ENCODE measurements at regions not wholly inside any gene's neighbourhood (a gene's known extent, or its start where the extent isn't known, plus 50 kb on each side); places are given as distances from the start of the nearest gene placed in this dataset.

DNA sequence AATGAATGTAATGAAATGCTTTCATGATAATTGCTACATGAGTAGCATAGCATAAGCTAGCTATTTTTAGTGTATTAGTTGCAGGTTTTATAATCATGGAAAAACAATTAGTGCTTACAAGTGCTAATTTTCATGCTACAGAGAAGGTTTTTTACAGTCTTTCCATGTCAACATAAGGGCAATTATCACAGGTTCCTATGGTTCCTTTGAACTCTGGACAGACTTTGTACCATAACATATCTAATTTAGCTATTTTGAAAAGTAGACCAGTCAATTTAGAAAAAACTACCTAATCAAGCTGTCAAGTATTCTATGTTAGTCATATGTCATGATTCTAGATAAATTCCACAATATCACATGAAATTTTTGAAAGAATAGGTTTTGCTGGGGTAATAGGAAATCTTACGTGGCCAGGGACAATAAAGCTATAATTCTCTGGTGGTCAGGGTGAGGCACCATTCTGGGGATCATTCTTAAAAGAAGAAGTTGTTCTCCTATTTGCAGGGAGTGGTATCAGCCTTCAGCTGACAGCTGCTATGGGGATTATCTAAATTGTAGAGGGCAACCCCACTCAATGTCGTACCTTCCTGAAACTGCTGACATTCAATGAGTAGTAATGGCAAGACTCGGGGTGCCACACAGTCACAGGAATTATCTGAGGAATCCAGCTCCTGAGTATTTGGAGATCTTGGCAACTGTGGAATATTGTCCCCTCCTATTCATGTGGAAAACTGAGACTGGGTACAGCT is 724.0 kb upstream of the LINC00305 start:
- DNase-seq (ENCODE audit: low read depth, low spot score): no peak

DNA sequence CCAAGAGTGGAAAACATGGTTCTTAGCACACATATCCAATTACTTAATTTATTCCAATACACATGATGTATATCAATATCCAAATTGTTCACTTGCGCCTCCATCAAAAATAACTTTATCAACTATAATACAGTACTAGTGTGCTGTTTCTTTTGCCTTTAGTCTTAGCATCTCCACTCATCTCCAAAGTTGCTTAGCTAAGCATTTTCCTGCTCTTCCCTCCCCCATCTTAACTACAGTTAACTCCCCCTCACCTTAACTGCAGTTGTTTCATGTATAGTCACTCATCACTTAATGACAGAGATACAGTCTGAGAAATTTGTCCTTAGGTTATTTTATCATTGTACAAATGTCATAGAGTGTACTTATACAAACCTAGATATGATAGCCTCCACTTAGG is 705.2 kb upstream of the LINC00305 start:
- DNase-seq (ENCODE audit: low read depth, low spot score): no peak

DNA sequence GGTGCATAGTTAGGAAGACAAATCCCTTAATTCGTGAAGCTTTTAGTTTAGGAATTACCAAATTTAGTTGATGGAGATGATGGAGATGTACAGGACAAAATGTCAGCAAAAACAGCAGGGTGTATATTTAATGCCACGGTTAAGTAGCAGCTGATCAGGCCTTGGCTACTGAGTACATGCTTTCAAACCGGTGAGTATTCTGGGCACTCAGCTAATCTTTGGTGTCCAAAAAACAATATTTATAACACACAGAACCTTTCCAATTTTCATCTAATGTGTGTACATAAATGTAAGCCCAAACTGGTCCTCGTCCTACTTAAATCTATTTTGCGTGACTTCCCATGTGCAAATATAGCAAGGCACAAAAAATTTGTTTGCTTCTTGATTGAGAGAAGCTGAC is 703.4 kb upstream of the LINC00305 start:
- no peak for DNase-seq (ENCODE audit: low read depth, low spot score)

DNA sequence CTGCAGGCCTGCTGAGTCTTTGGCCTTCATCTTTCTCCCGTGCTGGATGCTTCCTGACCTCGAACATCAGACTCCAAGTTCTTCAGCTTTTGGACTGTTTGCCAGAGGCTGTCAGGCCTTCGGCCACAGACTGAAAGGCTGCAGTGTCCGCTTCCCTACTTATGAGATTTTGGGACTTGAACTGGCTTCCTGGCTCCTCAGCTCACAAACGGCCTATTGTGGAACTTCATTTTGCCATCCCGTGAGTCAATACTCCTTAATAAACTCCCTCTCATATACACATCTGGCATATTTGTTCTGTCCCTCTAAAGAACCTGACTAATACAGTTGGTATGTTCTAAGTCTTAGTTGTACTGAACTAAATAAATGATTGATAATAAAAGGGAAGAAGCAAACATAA is 702.8 kb upstream of the LINC00305 start:
- DNase-seq (ENCODE audit: low read depth, low spot score): no peak

DNA sequence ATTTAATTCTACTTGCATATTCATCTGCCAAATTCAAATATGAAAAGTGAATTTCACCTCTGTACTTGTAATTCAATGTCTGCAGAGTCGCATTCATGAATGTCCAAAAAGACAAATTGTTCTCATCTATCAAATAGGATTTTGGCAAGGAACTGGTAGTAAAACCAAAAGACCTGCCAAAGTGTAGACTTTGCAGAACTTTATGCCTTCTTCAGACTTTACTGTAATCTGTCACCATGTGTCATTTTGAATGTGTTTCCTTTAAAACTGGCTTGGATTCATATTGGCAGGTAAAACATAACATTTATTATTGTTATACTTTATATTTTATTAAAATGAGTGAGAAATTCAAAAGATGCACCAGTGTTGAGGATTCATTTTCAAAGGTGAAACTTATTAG is 701.9 kb upstream of the LINC00305 start:
- DNase-seq (ENCODE audit: low read depth, low spot score): no peak

DNA sequence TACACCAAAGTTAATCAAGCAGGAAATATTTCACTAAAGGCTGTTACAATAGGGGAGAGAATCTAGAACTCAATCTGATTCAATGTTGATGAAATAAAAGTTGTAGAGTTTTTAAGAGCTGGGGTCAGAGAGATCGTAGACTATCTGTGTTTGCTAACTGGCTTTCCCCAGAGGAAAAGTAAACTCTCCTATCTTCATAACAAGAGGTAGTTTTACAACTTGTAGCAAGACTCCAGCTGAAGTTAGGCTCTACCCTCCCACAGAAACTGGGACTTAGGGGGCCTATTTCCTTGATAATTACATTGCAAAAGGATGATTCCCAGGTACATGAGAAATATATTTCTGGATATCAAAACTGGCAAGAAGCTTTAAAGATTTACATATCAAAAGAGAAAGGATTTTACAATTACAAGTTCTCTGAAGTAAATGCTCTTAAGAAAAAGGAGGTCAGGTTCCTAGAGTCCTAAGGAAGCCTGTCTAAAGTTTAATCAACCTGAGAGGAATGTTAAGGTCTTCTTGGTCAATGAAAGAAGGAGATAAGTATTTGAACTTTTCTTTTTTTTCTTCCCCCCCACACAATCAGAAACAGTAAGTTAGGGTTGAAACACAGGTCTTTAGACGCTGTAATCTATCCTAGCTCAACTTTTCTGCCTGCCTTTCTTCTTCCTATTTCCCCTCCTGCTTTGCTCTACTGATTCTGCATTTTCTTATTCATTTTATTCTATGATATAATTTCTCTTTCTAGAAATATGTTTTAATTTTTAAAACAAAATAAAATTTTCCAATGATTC is 692.2 kb upstream of the LINC00305 start:
- DNase-seq (ENCODE audit: low read depth, low spot score): no peak

DNA sequence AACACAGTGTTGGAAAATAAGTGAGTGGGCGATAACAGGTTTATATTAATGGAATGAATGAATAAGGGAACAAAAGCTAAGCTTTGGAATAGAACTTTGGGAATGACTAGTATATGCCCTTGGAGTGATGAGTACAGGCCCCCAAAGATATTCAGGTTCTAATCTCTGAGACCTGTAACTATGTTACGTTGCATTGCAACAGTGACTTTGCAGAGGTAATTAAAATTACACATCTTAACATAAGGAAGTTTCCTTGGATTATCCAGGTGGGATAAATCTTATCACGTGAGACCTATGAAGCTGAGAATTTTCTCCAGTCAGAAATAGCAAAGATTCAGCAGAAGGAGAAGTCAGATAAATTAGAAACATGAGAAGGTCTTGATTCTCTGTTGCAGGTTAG is 661.5 kb upstream of the LINC00305 start:
- no peak for DNase-seq (ENCODE audit: low read depth, low spot score)

DNA sequence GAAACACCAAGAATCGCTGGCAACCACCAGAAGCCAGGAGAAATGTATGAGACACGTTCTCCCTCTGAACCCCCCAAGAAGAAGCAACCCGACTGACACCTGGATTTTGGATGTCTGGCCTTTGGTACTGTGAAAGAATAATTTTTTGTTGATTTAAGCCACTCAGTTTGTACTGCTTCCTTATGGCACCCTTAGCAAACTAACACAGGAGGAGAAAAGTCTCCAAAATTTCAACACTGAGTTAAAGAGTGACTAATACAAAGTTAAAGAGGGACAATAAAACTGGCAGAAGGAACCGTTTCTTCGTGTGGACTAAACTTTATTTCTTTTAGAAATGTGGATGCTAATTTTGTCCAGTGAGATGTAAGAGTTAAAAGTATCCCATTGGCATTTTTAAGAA is 660.9 kb upstream of the LINC00305 start:
- no peak for DNase-seq (ENCODE audit: low read depth, low spot score)

DNA sequence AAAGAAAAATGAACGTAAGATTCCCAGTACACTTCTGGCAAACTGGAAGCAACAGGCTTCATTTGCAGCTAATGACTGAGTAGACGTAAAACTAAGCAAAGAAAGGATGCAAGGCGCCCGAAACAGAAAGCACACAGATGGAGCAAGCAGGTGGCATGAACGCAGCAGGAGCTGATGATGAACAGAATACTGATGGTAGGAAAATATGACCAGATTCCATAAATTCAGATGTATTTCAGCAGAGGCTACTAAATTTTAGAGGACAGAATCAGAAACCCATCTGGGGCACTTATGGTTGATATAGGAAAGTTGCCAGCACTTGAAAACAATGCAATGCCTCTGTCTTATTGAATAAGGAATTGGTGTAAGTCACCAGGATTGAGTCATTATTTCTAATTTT is 658.7 kb upstream of the LINC00305 start:
- no peak for DNase-seq (ENCODE audit: low read depth, low spot score)

DNA sequence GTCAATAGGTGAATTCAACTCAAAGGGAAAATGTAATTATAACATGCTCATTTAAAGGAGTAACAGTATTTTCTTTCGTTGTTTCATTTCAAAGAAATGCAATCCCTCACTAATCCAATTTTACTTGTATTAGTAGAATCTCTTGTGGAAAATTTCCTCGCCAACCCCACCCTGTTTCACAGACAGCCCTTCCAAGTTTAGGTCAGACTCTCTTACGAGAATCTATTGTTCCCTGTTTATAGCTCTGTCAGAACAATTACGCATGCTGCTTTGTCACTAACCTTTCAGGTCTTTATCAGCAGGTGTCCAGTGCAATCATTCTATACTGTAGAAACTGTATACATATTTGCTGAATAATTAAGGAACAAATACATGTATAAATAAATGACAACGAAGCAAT is 657.8 kb upstream of the LINC00305 start:
- no peak for DNase-seq (ENCODE audit: low read depth, low spot score)

DNA sequence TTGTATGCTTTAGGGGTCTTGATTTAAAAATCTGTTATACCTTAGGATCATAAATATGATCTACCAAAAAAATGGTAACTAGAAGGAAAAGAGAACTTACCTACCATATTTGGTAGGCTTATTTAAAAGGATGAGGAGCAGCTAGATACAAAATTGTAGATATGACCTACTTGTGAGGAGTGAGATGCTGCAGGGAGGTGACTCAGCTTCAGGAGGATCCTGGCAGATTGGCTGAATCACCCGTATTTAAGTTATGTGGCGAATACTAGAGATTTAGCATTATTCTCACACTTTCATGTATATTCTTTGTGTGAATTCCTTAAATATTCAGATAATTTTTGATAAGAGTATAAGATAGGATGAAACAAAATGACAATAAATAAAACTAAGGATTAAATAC is 657.3 kb upstream of the LINC00305 start:
- no peak for DNase-seq (ENCODE audit: low read depth, low spot score)

DNA sequence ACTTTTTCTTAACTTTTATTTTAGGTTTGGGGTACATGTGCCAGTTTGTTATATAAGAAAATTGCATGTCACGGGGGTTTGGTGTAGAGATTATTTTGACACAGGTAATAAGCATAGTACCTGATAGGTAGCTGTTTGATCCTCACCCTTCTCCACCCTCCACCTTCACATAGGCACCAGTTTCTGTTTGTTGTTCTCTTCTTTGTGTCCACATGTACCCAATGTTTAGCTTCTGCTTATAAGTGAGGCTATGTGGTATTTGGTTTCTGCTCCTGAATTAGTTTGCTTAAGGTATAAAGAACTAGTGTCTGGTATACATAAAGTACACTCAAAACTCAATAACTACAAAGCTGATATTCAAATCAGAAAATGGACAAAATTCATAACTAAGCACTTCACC is 654.6 kb upstream of the LINC00305 start:
- DNase-seq (ENCODE audit: low read depth, low spot score): no peak

DNA sequence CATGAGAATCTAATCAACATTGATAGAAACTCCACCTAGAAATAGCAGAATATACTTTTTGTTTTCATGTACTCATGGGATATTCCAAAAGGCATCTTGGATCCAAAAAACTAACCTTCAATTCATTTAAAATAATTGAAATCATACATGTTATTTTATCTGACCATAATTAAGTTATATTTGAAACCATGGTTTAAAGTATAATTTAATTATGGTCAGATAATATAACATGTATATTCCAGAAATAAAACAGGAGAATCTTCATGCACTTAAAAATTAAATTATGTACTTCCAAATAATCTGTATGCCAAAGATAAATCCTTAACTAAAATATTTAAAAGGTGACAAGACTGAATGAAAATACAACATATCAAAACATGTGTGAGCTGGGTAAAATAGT is 651.3 kb upstream of the LINC00305 start:
- DNase-seq (ENCODE audit: low read depth, low spot score): no peak

DNA sequence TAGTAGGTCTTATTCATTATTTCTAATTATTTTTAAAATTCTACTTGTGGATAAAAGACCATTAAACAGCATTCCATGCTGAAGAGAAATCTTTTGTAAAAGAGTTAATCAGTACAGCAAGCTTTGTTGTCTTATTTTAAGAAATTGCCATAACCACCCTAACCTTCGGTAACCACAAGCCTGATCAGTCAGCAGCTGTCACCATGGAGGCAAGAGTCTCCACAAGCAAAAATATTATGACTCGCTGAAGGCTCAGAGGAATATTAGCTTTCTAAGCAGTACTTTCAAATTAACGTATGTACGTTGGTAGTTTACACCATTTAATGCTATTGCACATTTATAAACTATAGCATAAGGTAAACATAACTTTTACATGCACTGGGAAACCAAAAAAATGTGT is 650.5 kb upstream of the LINC00305 start:
- no peak for DNase-seq (ENCODE audit: low read depth, low spot score)

DNA sequence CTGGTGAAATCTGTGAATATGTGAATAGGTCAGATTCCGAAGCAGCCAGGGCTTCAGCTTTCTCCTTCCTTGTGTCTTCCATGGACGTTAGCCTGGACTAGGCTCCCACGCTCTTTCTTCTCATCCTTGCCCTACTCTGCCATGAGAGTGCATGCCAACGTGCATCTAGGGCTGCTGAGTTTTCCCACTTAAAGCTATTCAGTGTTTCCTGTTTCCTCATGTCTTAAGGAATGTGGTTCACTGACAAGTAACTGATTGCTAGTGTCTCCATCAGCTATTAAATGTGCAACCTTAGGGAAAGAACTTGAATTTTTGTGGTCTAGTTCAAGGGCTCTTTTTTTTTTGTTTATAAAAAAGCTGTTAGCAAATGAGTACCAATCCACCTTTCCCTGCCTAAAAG is 642.3 kb upstream of the LINC00305 start:
- no peak for DNase-seq (ENCODE audit: low read depth, low spot score)

DNA sequence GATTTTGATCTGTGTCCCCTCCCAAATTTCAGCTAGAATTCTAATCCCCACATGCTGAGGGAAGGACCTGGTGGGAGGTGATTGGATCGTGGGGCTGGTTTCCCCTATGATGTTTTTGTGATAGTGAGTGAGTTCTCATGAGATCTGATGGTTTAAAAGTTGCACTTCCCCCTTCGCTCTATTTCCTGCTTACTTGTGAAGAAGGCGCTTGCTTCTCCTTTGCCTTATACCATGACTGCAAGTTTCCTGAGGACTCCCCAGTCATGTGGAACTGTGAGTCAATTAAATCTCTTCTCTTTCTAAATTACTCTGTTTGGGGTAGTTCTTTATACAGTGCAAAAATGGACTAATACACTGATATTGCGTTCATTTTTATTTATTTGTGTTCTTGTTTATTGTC is 636.8 kb upstream of the LINC00305 start:
- no peak for DNase-seq (ENCODE audit: low read depth, low spot score)

DNA sequence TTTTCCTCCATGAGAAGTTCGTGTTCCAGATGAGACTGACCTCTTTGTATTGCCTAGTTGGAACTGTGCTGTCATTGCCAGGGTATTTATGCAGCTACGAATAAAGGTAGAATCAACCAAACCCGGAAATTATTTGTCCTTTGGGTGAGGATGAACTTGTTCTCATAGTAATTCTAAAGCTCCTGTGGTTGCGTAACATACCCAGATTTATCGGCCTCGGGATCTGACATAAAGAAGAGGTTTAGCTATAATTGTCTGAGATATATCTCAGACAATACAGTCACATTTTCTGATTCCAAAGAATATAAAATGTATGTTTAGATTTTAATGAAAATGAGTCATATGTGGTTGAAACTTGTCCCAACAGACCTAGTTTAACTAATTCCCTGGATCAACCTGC is 628.7 kb upstream of the LINC00305 start:
- DNase-seq (ENCODE audit: low read depth, low spot score): no peak

DNA sequence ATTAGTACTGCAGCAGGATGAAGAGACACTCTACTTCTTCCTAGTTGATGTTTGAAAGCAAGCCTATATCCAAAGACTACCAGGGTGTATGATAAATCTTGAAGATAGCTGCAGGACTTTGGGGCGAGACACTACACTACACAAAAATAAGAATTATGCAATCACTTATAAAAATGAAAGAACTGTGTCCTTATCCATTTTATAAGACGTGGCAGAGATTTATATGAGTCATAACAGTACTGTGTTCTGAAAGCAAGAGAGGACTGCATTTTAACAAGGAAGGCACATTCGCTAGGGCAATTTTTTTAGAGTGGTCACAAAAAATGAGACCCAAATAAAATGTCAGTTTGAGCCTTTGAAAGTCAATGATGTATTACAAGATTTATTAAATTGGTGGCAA is 617.0 kb upstream of the LINC00305 start:
- no peak for DNase-seq (ENCODE audit: low read depth, low spot score)

DNA sequence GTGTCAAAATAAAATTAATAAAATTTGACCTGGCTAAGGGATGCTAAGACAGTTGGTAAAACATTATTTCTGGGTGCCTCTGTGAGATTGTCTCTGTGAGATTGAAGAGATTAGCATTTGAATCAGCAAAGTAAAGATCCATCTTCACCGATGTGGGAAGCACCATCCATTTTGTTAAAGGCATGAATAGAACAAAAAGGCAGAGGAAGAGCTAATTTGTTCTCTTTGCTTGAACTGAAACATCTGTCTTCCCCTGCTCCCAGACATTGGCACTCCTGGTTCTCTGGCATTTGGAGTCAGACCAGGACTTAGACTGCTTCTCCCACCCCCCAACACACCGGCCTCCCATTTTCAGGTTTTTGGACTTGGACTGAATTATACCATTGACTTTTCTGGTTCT is 603.8 kb upstream of the LINC00305 start:
- no peak for DNase-seq (ENCODE audit: low read depth, low spot score)

DNA sequence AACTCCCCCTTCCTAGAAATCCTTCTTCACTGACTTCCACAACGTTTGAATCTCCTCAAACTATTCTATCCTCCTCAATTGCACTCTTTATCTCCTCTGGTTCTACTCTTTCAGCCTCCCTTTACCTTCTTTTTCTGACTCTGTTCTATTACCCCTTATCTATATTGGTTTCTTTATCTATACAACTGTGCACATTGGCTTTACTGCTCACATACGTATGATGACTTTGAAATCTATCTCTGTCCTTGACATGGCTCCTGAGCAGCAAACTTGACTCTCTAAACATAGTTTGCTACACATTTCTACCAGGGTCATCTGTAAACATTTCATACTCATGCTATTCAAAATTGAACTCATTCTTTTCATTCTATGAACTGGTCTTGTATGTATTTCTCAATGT is 601.0 kb upstream of the LINC00305 start:
- no peak for DNase-seq (ENCODE audit: low read depth, low spot score)

DNA sequence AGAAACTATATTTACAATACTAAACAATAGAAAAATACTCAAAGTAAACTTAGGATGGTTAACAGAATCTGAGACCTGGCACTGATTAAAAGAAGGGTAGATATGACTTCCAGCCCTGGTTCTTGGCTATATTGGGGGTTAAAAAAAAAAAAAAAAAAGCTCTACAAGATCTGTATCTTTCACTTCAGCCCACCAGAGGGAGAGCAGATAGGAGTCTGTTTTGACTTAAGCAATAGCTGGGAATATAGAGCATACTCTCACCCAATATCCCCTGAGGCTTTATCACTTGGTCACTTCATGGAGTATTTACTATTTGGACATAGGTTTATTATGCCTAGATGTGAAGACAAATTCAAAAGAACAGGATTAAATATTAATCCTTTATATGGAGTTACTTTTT is 598.9 kb upstream of the LINC00305 start:
- no peak for DNase-seq (ENCODE audit: low read depth, low spot score)

DNA sequence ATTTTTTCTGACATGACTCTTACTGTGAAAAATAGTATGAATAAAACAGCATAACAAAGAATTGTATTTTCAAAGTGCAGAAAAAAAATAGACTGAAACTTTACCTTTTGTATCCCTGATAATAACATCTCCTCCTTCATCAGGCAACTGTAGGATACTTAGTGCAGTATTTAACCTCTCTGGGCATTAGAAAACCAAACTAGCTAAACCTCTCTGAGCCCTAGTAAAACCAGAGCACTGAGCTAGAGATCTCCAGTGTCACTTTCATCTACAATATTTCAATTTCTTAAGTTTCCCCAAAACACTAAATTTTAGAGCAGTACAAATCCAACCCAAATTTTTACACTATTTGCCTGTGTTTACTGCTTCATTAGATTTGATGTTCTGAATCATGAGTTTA is 594.0 kb upstream of the LINC00305 start:
- DNase-seq (ENCODE audit: low read depth, low spot score): no peak

DNA sequence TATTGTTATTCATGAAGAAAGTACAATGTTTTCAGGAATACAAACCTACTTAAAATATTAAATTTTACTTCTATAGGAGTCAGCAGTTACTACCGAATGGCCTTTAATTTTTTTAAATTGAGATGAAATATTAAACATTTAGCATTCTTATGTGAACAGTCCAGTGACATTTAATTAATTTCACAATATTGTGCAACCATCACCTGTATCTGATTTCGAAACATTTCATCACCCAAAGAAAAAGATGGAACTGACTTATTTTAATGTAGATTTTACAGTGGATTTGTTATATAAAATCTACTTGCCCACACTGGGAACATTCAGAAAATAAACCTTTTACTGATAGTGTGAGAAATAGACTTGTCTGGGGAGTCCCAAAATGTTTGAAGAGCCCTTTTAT is 585.2 kb upstream of the LINC00305 start:
- no peak for DNase-seq (ENCODE audit: low read depth, low spot score)
